ENCODE measurements at regions not wholly inside any gene's neighbourhood (a gene's known extent, or its start where the extent isn't known, plus 50 kb on each side); places are given as distances from the start of the nearest gene placed in this dataset.
"Not testable (repeated sequence)": the region's sequence is repeated elsewhere in the genome, so short reads cannot be mapped to it uniquely, and the experiment has no call there.

DNA sequence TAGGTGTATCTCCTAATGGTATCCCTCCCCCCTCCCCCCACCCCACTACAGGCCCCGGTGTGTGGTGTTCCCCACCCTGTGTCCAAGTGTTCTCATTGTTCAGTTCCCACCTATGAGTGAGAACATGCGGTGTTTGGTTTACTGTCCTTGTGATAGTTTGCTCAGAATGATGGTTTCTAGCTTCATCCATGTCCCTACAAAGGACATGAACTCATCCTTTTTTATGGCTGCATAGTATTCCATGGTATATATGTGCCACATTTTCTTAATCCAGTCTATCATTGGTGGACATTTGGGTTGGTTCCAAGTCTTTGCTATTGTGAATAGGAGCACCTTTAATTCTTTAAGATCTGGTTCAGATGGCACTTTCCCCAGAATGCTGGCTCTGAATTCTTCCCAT, 58.5 kb upstream of the PTGFRN start:
- not testable (repeated sequence) for DNase-seq (ENCODE audit: low read depth in 2 of 2)

DNA sequence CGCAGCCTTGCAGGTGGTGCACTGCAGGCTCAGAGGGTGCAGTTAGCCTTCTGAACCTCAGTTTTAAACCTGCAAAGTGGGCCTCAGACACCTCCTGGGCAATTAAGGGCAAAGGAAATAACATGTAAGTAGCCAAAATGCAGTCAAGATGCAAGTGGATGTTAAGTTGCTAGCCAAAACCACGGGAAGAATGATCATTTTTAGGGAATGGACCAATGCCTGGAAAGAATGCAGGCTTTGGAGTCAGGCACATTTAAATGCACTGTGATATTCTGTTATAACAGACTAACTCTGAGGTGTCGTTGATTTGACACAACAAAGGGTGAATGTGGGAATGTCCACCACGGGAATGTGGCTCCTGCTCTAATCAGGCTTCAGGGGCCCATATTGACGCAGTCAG, 57.9 kb upstream of the PTGFRN start:
- no peak for DNase-seq (ENCODE audit: low read depth in 2 of 2)

DNA sequence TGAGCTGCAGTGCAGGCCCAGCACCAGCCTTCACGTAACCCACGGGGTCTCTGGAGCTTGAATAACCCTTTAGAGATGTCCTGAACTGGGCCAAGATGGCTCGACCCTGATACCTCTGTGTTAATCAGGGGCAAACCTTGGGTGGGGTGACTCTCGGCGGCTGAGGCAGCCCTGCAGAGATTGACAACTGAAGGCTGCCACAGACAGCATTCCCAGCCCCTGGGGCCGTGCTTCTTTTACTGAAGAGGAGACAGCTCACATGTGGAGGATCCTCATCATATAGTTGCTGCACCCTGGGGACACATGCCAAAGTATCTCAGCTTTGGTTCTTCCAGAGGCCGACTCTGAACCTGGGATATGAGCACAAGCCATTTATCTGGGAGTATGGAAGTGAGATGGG, 57.3 kb upstream of the PTGFRN start:
- no peak for DNase-seq (ENCODE audit: low read depth in 2 of 2)

DNA sequence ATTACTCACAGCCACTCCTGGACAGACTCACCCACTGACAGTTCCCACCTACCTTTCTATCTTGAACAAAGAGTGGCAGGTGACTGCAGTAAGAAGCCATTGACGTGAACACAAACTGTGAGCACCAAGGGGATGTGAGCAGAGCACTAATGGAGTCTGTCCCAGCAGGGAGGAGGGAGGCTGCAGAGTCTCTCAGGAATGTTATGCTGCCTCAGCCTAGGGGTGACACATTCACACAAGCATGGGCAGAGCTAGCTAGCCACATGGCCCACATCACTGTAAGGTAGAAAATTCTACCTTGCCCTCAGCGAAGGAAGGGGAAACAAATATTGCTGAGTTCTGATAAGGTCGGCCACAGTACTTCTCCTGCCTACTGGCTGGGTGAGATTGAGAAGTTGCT, 56.8 kb upstream of the PTGFRN start:
- DNase-seq (ENCODE audit: low read depth in 2 of 2) = no peak

DNA sequence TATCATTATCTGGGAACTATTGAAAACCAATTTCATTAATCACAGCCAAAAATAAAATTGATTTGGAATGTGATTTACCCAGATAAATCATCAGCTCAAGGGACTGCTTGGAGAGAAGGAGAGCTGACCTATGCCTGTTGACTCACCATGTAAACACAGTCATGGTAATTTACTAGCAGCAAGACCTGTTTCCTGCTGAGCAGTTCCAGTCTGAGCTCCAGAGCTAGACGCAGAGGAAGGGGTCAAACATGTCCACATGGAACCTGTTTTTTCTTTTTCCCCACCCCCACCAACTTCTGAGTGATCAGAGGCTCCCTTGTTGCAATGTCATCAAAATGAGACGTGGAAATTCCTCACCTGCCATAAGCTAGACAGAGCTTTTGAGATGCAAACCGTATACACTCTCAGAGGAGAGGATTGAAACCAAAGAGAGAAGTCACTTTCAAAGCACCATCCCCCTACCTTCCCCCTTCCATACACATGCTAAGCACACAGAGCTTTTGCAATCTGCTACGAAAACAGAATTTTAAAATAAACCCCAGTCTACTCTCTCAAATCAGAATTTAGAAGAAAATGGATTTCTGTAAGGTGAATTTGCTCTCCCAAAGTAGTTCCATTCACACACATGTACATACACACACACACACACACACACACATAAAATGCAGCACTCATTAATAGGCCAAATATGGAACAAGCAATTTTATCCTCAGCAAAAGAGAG, 55.9 kb upstream of the PTGFRN start:
- no peak for DNase-seq (ENCODE audit: low read depth in 2 of 2)

DNA sequence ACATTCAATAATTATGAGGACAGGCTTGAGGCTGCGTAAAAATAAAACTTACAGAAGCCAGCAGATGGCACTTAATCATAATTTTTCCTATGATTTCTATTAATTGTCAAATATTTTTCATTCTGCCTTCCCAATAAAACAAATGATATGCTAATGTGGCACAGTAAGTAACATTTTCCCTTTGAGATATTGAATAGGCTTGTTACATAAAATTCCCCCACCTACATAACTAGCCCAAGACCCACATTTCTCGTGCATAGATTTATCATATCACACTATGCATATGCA, 55.4 kb upstream of the PTGFRN start:
- DNase-seq (ENCODE audit: low read depth in 2 of 2) = no peak

DNA sequence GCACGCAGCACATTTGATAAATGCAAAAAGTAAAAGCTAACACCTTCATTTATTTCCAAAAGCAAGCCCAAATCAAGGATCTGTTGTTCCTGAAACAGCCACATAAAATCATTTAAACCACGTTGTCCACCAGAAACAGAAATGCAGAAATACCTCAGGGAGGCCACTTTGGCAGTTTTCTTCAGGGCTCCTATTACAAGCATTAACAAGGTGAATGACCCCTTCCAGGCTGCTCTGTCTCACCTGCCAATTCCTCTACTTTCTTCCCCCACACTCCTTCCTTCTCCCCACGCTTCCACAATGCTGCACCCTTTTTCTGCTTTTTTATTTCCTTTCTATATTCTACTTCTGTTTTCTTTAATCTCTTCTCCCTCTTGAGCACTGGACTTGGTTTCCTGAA, 55.0 kb upstream of the PTGFRN start:
- DNase-seq (ENCODE audit: low read depth in 2 of 2) = no peak

DNA sequence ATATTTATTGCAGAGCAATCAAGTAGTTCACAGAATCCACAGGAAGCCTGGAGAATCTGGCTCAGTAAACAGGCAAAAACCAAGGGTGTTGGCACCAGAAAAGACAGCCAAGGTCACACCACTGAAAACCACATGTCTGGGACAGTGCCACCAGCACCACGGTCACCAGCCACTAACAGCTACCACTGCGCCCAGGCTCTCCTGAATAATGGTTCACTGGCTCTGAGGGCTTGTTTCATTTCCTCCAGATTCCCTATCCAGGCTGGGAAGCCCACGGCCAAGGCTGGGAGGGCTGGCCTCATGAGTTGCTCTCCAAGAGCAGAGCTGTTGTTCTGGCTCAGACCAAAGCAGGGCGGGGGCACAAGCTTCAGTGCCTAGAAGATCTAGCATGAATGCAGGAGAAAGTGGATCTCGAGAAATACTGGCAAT, 54.5 kb upstream of the PTGFRN start:
- no peak for DNase-seq (ENCODE audit: low read depth in 2 of 2)

DNA sequence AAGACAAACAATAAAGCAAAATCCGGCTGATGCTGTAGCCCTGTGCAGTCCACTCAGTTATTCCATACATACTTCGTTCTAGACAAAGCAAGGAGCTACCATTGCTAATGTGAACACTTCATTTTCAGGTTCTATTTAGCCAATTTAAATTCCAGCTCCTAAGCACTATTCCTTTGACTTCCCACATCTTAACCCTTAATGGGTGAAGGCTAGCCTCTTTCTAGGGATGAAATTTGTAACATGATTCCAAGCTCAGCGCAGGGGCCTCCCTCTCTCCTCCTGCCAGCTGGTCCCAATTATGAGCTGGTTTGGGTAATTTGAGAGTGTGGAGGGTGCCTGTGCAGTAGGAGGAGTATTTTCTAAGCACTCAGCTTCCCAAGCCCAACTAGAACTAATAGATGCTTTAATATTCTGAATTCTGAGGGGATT, 53.9 kb upstream of the PTGFRN start:
- no peak for DNase-seq (ENCODE audit: low read depth in 2 of 2)

DNA sequence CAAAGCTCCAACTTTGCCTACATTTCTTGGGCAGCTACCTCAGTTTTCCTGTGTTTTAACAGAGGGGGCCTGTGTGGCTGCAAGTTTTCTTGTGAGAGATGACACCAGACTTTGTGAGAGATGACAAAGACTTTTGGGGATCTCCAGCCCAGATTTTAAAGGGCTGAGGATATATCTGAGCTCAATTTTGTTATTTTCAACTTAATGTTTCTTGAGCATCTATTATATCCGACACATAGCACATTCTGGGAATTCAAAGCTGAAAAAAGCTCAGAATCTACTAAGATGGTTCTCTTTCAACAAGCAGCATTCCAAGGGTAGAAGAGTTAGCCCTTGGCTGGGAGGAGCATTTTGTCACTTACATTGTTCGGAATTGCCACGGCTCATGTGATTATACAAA, 53.4 kb upstream of the PTGFRN start:
- DNase-seq (ENCODE audit: low read depth in 2 of 2) = no peak

DNA sequence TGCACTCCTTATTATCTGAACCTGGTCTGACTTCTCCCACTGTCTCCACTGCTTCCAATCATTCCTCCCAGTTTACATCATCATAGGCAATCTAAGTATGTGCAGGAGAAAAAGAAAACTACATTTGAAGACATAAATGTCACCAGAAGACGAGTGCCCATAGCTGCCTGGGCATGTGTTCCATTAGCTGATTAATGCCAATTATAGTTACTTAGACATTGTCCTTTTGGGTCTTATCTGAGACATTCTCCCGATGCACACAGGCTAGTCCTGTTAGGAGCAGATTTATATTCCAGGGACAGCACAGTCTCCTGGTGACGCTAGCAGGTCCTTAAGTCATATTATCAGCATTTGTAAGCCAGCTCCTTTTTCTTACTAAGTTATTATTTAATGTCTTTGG, 52.6 kb upstream of the PTGFRN start:
- DNase-seq (ENCODE audit: low read depth in 2 of 2) = no peak
